ENCODE measurements at regions not wholly inside any gene's neighbourhood (a gene's known extent, or its start where the extent isn't known, plus 50 kb on each side); places are given as distances from the start of the nearest gene placed in this dataset.
"Not testable (repeated sequence)": the region's sequence is repeated elsewhere in the genome, so short reads cannot be mapped to it uniquely, and the experiment has no call there.

GRCh38 chr14:23727566-23728335, 91.6 kb downstream of the DHRS2 start:
- TF ChIP-seq CTCF (IDR thresholded peaks at IDR 0.05; ENCODE audit: borderline replicate concordance), result peak; percentile 48
- intact Hi-C loops (cut with micrococcal nuclease), result no loop called here
- H3K4me1 ChIP-seq, result no peaks in the 10 kb centered on the region
- H3K27me3 ChIP-seq (ENCODE audit: low read depth), result peaks cover 18% of the 10 kb centered on the region
- no peak for DNase-seq
- no peaks in the 10 kb centered on the region for H3K9me3 ChIP-seq (replicated peaks)
- H3K4me3 ChIP-seq, result no peak overlapping the region
- no peak overlapping the region for H3K27ac ChIP-seq (replicated peaks)
- no peaks in the 10 kb centered on the region for H3K36me3 ChIP-seq

DNA sequence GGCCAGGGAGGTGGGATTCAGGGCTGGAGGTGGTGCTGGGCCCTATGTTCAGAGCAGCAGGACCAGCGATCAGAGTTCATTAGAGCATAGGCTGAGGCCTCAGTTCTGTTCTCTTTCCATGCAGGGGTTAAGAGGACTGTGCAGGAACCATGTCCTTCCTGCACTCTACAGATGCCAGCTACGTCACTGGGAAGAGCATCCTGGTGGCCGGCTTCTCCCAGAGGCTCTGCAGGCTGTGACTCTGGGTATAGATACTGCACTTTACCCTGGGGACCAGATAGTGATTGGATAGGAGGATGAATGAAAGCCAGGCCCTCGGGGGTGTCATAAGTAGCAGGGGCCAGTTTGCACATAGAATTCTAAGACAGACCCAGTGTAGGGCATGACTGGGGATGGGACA, 92.6 kb downstream of the DHRS2 start:
- intact Hi-C loops (cut with micrococcal nuclease), result no loop called here
- H3K9me3 ChIP-seq (replicated peaks), result no peaks in the 10 kb centered on the region
- no peak for DNase-seq
- H3K36me3 ChIP-seq, result no peaks in the 10 kb centered on the region
- no peak overlapping the region for H3K4me3 ChIP-seq
- H3K27me3 ChIP-seq (ENCODE audit: low read depth), result peaks cover 18% of the 10 kb centered on the region
- TF ChIP-seq CTCF (IDR thresholded peaks at IDR 0.05; ENCODE audit: borderline replicate concordance), result no peak
- no peaks in the 10 kb centered on the region for H3K4me1 ChIP-seq
- H3K27ac ChIP-seq (replicated peaks), result no peak overlapping the region

DNA sequence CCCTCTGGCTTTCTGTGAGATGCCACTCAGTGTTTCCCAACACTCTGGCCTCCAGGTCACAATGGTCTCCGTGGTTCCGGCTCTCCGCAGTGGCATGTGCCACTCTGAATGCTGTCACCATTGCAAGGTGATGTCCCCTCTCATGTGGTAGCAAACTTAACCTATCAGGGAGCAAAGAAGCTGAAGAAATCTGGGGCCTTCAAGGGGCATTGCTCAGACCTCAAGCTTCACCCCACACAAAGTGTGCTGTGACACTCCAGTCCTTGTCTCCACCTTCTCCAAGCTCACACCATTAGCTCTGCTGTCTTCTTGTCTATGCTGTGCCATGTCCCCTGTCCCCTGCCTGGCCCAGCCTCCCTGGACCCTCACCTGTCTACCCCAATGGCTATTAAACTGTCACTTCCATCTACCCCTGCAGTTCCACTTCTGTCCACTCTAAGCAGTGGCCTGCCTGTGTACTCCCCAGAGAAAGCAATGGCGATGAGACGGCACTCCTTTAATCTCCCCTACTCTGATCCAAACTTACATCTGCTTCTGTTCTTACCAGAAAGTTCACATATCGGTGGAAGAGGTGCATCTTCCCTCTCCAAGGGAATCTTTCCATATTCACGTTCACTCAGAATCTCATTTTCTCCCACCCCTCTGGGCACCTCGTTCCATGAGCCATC, 93.7 kb downstream of the DHRS2 start:
- H3K27ac ChIP-seq (replicated peaks), result no peak overlapping the region
- no peaks in the 10 kb centered on the region for H3K36me3 ChIP-seq
- H3K4me3 ChIP-seq, result no peak overlapping the region
- intact Hi-C loops (cut with micrococcal nuclease), result no loop called here
- no peaks in the 10 kb centered on the region for H3K9me3 ChIP-seq (replicated peaks)
- H3K4me1 ChIP-seq, result no peaks in the 10 kb centered on the region
- H3K27me3 ChIP-seq (ENCODE audit: low read depth), result peaks cover 18% of the 10 kb centered on the region
- TF ChIP-seq CTCF (IDR thresholded peaks at IDR 0.05; ENCODE audit: borderline replicate concordance), result peak; percentile 23
- no peak for DNase-seq

GRCh38 chr14:23735394-23735793, 99.2 kb downstream of the DHRS2 start:
- no peaks in the 10 kb centered on the region for H3K36me3 ChIP-seq
- intact Hi-C loops (cut with micrococcal nuclease), result no loop called here
- DNase-seq, result no peak
- peaks cover 22% of the 10 kb centered on the region for H3K9me3 ChIP-seq (replicated peaks)
- peaks cover 11% of the 10 kb centered on the region for H3K27me3 ChIP-seq (ENCODE audit: low read depth)
- no peak overlapping the region for H3K27ac ChIP-seq (replicated peaks)
- no peaks in the 10 kb centered on the region for H3K4me1 ChIP-seq
- H3K4me3 ChIP-seq, result no peak overlapping the region
- no peak for TF ChIP-seq CTCF (IDR thresholded peaks at IDR 0.05; ENCODE audit: borderline replicate concordance)

DNA sequence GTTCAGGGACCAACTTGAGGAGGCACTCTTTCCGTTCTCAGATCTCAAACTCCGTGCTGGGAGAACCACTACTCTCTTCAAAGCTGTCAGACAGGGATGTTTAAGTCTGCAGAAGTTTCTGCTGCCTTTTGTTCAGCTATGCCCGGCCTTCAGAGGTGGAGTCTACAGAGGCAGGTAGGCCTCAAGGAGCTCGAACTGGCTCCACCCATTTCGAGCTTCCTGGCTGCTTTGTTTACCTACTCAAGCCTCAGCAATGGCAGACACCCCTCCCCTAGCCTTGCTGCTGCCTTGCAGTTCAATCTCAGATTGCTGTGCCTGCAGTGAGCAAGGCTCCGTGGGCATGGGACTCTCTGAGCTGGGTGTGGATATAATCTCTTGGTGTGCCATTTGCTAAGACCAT, 108.2 kb downstream of the DHRS2 start:
- intact Hi-C loops (cut with micrococcal nuclease); H3K27ac ChIP-seq (replicated peaks); DNase-seq; H3K36me3 ChIP-seq; H3K4me3 ChIP-seq; H3K4me1 ChIP-seq: not testable (repeated sequence)
- H3K9me3 ChIP-seq (replicated peaks), result peaks cover 17% of the 10 kb centered on the region
- H3K27me3 ChIP-seq (ENCODE audit: low read depth), result peaks cover 18% of the 10 kb centered on the region

DNA sequence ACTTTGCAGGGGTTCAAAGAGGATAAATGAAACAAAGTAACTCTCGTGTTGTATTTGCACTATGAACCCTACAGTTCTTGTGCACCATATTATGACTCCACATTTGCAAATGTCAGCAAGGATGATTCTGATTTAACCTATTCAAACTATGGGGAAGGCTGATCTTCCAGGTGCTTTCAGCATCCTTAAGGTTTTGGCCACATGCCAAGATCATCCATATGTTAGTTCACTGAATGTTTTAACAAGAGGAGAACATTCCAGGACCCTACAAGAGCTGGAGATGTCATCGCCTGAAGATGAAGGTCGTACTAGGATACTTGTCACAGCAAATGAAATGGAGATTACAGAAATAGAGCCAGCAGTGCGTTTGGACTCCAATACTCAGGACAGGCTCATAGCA, 114.2 kb downstream of the DHRS2 start:
- Histone ChIP-seq H3K36me3 (no peaks in the 10 kb centered on the region), H3K4me3 (no peak overlapping the region), H3K9me3 (replicated peaks) (no peaks in the 10 kb centered on the region), H3K27ac (replicated peaks) (no peak overlapping the region), H3K4me1 (no peaks in the 10 kb centered on the region), H3K27me3 (ENCODE audit: low read depth) (peaks cover 38% of the 10 kb centered on the region)
- no peak for TF ChIP-seq CTCF (IDR thresholded peaks at IDR 0.05; ENCODE audit: borderline replicate concordance)
- intact Hi-C loops (cut with micrococcal nuclease), result no loop called here
- no peak for DNase-seq

Measured in left ventricle myocardium inferior (tissue), 1 donor.